GM18870 (cell line): ENCODE measurements at regions not wholly inside any gene's neighbourhood (a gene's known extent, or its start where the extent isn't known, plus 50 kb on each side); places are given as distances from the start of the nearest gene placed in this dataset.
A peak's percentile ranks its signal among the peaks of the same experiment; 100 is the strongest.

Experiments used
- ATAC-seq: cut with Tn5 transposase; IDR thresholded peaks from one replicate; pipeline ENCODE4 v1.9.1; 2021; ENCODE audit warnings: moderate library complexity; ENCODE audit not compliant: unreplicated experiment

- peak; percentile 35 for ATAC-seq
These were observed 88.7 kb downstream of the UGCG start for GRCh38 chr9:111985315-111985714.

- no peak for ATAC-seq
These were observed 89.5 kb downstream of the UGCG start for GRCh38 chr9:111986035-111986556.
